ENCODE measurements at regions not wholly inside any gene's neighbourhood (a gene's known extent, or its start where the extent isn't known, plus 50 kb on each side); places are given as distances from the start of the nearest gene placed in this dataset.
"Not testable (repeated sequence)": the region's sequence is repeated elsewhere in the genome, so short reads cannot be mapped to it uniquely, and the experiment has no call there.

- Mint-ChIP-seq H3K27ac (no peak overlapping the region), H3K27me3 (ENCODE audit: low read depth in 2 of 2) (no peaks in the 10 kb centered on the region), H3K9me3 (peaks cover under 1 to 2% of the 10 kb centered on the region in 2 donors), H3K36me3 (no peaks in the 10 kb centered on the region), H3K4me3 (no peak overlapping the region), H3K4me1 (no peaks in the 10 kb centered on the region)
- H3K27me3 ChIP-seq (ENCODE audit: control insufficient read depth, insufficient read depth, low read length) = no peaks in the 10 kb centered on the region
- H3K4me1 ChIP-seq (ENCODE audit: control insufficient read depth, insufficient read depth, low read length) = no peaks in the 10 kb centered on the region
- no peak for DNase-seq
- H3K36me3 ChIP-seq (ENCODE audit: control insufficient read depth, insufficient read depth, low read length) = no peaks in the 10 kb centered on the region
- intact Hi-C loops (cut with micrococcal nuclease) = no loop called here
- no peak overlapping the region for H3K27ac ChIP-seq (ENCODE audit: low read length)
- peaks cover 19% of the 10 kb centered on the region for H3K9me3 ChIP-seq (ENCODE audit: control insufficient read depth, insufficient read depth, low read length)
- no peak for ATAC-seq
- no peak overlapping the region for H3K4me3 ChIP-seq (ENCODE audit: low read length)
- TF ChIP-seq CTCF (IDR thresholded peaks at IDR 0.05) = no peak
- WGBS (ENCODE audit: insufficient coverage) = 84% methylated on average over 6 of the region's 6 CpGs
These were observed 261.4 kb upstream of the TECRL start for GRCh38 chr4:64670647-64671046.

- no peaks in the 10 kb centered on the region for H3K4me1 ChIP-seq (ENCODE audit: control insufficient read depth, insufficient read depth, low read length)
- Mint-ChIP-seq H3K27ac (no peak overlapping the region), H3K4me3 (no peak overlapping the region), H3K27me3 (ENCODE audit: low read depth in 2 of 2) (no peaks in the 10 kb centered on the region), H3K36me3 (no peaks in the 10 kb centered on the region), H3K9me3 (peaks cover 2 to 18% of the 10 kb centered on the region in 2 donors), H3K4me1 (no peaks in the 10 kb centered on the region)
- no peaks in the 10 kb centered on the region for H3K9me3 ChIP-seq (ENCODE audit: control insufficient read depth, insufficient read depth, low read length)
- H3K27ac ChIP-seq (ENCODE audit: low read length) = no peak overlapping the region
- TF ChIP-seq CTCF (IDR thresholded peaks at IDR 0.05) = no peak
- ATAC-seq = no peak
- H3K36me3 ChIP-seq (ENCODE audit: control insufficient read depth, insufficient read depth, low read length) = no peaks in the 10 kb centered on the region
- 100% methylated on average over 1 of the region's 3 CpGs for WGBS (ENCODE audit: insufficient coverage)
- intact Hi-C loops (cut with micrococcal nuclease) = no loop called here
- no peaks in the 10 kb centered on the region for H3K27me3 ChIP-seq (ENCODE audit: control insufficient read depth, insufficient read depth, low read length)
- H3K4me3 ChIP-seq (ENCODE audit: low read length) = no peak overlapping the region
- no peak for DNase-seq
These were observed 234.6 kb upstream of the TECRL start for GRCh38 chr4:64643841-64644240.

- H3K36me3 ChIP-seq (ENCODE audit: control insufficient read depth, insufficient read depth, low read length) = no peaks in the 10 kb centered on the region
- H3K4me1 ChIP-seq (ENCODE audit: control insufficient read depth, insufficient read depth, low read length) = no peaks in the 10 kb centered on the region
- no peaks in the 10 kb centered on the region for H3K27me3 ChIP-seq (ENCODE audit: control insufficient read depth, insufficient read depth, low read length)
- H3K4me3 ChIP-seq (ENCODE audit: low read length) = no peak overlapping the region
- no peak overlapping the region for H3K4me3 Mint-ChIP-seq
- intact Hi-C loops (cut with micrococcal nuclease) = no loop called here
- DNase-seq (no peak), ATAC-seq (no peak)
- WGBS (ENCODE audit: insufficient coverage) = 40% methylated on average over 1 of the region's 1 CpG
- H3K27me3 Mint-ChIP-seq (ENCODE audit: low read depth in 2 of 2) = no peaks in the 10 kb centered on the region
- H3K9me3 Mint-ChIP-seq = peaks cover 2 to 13% of the 10 kb centered on the region in 2 donors
- no peaks in the 10 kb centered on the region for H3K9me3 ChIP-seq (ENCODE audit: control insufficient read depth, insufficient read depth, low read length)
- no peaks in the 10 kb centered on the region for H3K4me1 Mint-ChIP-seq
- H3K27ac Mint-ChIP-seq = no peak overlapping the region
- H3K27ac ChIP-seq (ENCODE audit: low read length) = no peak overlapping the region
- no peaks in the 10 kb centered on the region for H3K36me3 Mint-ChIP-seq
- TF ChIP-seq CTCF (IDR thresholded peaks at IDR 0.05) = no peak
These were observed 233.7 kb upstream of the TECRL start for GRCh38 chr4:64642936-64643335.

- H3K36me3 Mint-ChIP-seq; ATAC-seq; H3K4me1 ChIP-seq (ENCODE audit: control insufficient read depth, insufficient read depth, low read length); H3K27ac Mint-ChIP-seq; H3K4me1 Mint-ChIP-seq; H3K9me3 Mint-ChIP-seq; H3K9me3 ChIP-seq (ENCODE audit: control insufficient read depth, insufficient read depth, low read length); H3K4me3 Mint-ChIP-seq; H3K4me3 ChIP-seq (ENCODE audit: low read length); H3K27me3 Mint-ChIP-seq (ENCODE audit: low read depth in 2 of 2); H3K27ac ChIP-seq (ENCODE audit: low read length); H3K27me3 ChIP-seq (ENCODE audit: control insufficient read depth, insufficient read depth, low read length); H3K36me3 ChIP-seq (ENCODE audit: control insufficient read depth, insufficient read depth, low read length); DNase-seq; intact Hi-C loops (cut with micrococcal nuclease): not testable (repeated sequence)
- WGBS (ENCODE audit: insufficient coverage) = 93% methylated on average over 21 of the region's 21 CpGs
These were observed 231.2 kb upstream of the TECRL start for GRCh38 chr4:64640402-64640801.
